HCT116 (cell line): ENCODE measurements at regions not wholly inside any gene's neighbourhood (a gene's known extent, or its start where the extent isn't known, plus 50 kb on each side); places are given as distances from the start of the nearest gene placed in this dataset.

Experiments used
- ATAC-seq: fragments of 200-7000 bp; cut with Tn5 transposase; 2 replicates; pipeline ENCODE4 v1.9.1; 2020; ENCODE audit warnings: mild to moderate bottlenecking, moderate library complexity
- BruUV-seq: library from RNA; stranded (reverse); fragments of 400-500 nt; replicated peaks from 2 replicates; lab custom pipeline; 2021; lab: Mats Ljungman, UMichigan
- CTCF ChIA-PET: fragments of 300-600 bp; sonication (Branson Sonifier 250); formaldehyde crosslinking; loops from one replicate; lab custom pipeline; 2021; ENCODE audit warnings: antibody characterized with exemption; lab: Charles Lee
- POLR2A ChIA-PET: fragments of 300-600, 350-600 bp; sonication (Branson Sonifier 250); formaldehyde crosslinking; loops from one replicate; lab custom pipeline; 2021; ENCODE audit warnings: antibody characterized with exemption; lab: Charles Lee
- RAD21 ChIA-PET, 2 experiments: fragments of 300-600 bp; sonication (Branson Sonifier 250); formaldehyde crosslinking; loops; one replicate each; lab custom pipeline; 2023; ENCODE audit warnings: low total read pairs in 2 of 2; ENCODE audit not compliant: uncharacterized antibody in 2 of 2, unreplicated experiment in 2 of 2, low non-redundant PET in 1 of 2; lab: Charles Lee
- DNase-seq: peaks from one replicate; pipeline ENCODE4 v3.0.0-alpha.2; 2010; ENCODE audit warnings: low read depth, low spot score
- H2AFZ ChIP-seq: fragments of 200-600 bp; shearing (Covaris generic), sonication (generic); 2 replicates; pipeline ENCODE4 v1.6.1; 2017; ENCODE audit warnings: low read depth, mixed run types, mixed read lengths, antibody characterized with exemption, low read length; ENCODE audit not compliant: poor library complexity, severe bottlenecking
- H3K27ac ChIP-seq: 2 replicates; pipeline ENCODE4 v1.5.1; 2012; ENCODE audit warnings: low read depth, low read length
- H3K27me3 ChIP-seq: fragments of 200-600 bp; sonication (generic); 2 replicates; pipeline ENCODE4 v1.6.1; 2016; ENCODE audit warnings: mixed run types, low read length, mixed read lengths; ENCODE audit not compliant: insufficient read depth
- H3K36me3 ChIP-seq, 2 experiments: fragments of 200-500 bp in 1 of 2; fragments of 200-600 bp in 1 of 2; sonication (Bioruptor generic) in 1 of 2; sonication (generic) in 1 of 2; 2 replicates each; pipeline versions ENCODE4 v1.5.1 to v1.6.1; 2014 to 2016; ENCODE audit warnings: low read length in 2 of 2, inconsistent platforms in 1 of 2, mixed read lengths in 1 of 2, mixed run types in 1 of 2; ENCODE audit not compliant: insufficient read depth in 2 of 2, control insufficient read depth in 1 of 2
- H3K4me1 ChIP-seq, 2 experiments: fragments of 200-600 bp in 1 of 2; sonication (generic) in 1 of 2; 2 replicates each; pipeline versions ENCODE4 v1.5.1 to v1.6.1; 2012 to 2017; ENCODE audit warnings: low read length in 2 of 2, inconsistent platforms in 1 of 2, mild to moderate bottlenecking in 1 of 2, mixed read lengths in 1 of 2, mixed run types in 1 of 2, moderate library complexity in 1 of 2; ENCODE audit not compliant: insufficient read depth in 2 of 2, control insufficient read depth in 1 of 2
- H3K4me2 ChIP-seq: fragments of 200-600 bp; sonication (generic); 2 replicates; pipeline ENCODE4 v1.6.1; 2017; ENCODE audit warnings: mixed run types, low read length, mixed read lengths
- H3K4me3 ChIP-seq, 2 experiments: fragments of 200-600 bp in 1 of 2; sonication (generic) in 1 of 2; replicated peaks in 1 of 2; 2 replicates each; pipeline ENCODE4 v1.5.1; 2011 to 2016; ENCODE audit warnings: low read length in 2 of 2, control low read depth in 1 of 2, low read depth in 1 of 2, mild to moderate bottlenecking in 1 of 2, mixed read lengths in 1 of 2, mixed run types in 1 of 2
- H3K79me2 ChIP-seq: fragments of 200-600 bp; sonication (generic); 2 replicates; pipeline ENCODE4 v1.6.1; 2017; ENCODE audit warnings: mild to moderate bottlenecking, mixed run types, low read length, moderate library complexity, mixed read lengths; ENCODE audit not compliant: insufficient read depth
- H3K9ac ChIP-seq: fragments of 200-600 bp; sonication (generic); 2 replicates; pipeline ENCODE4 v1.6.1; 2016; ENCODE audit warnings: low read length, mixed read lengths
- H3K9me2 ChIP-seq: fragments of 200-600 bp; sonication (generic), shearing (Covaris generic); 2 replicates; pipeline ENCODE4 v1.6.1; 2017; ENCODE audit warnings: mixed run types, mild to moderate bottlenecking, moderate library complexity; ENCODE audit not compliant: insufficient read depth
- H3K9me3 ChIP-seq, 2 experiments: fragments of 200-500 bp in 1 of 2; fragments of 200-600 bp in 1 of 2; sonication (Bioruptor generic) in 1 of 2; sonication (generic) in 1 of 2; 2 replicates each; pipeline ENCODE4 v1.6.1; 2014 to 2017; ENCODE audit warnings: low read length in 2 of 2, mixed read lengths in 2 of 2, inconsistent platforms in 1 of 2, low read depth in 1 of 2, mild to moderate bottlenecking in 1 of 2, mixed run types in 1 of 2, moderate library complexity in 1 of 2; ENCODE audit not compliant: control insufficient read depth in 1 of 2, insufficient read depth in 1 of 2
- H4K20me1 ChIP-seq: fragments of 200-600 bp; sonication (generic), shearing (Covaris generic); 2 replicates; pipeline ENCODE4 v1.6.1; 2017; ENCODE audit warnings: mixed run types, mild to moderate bottlenecking, moderate library complexity; ENCODE audit not compliant: insufficient read depth
- CBX3 ChIP-seq: IDR thresholded peaks from 2 replicates; pipeline ENCODE4 v1.6.1; 2012; ENCODE audit warnings: low read depth
- EGR1 ChIP-seq: IDR thresholded peaks from 2 replicates; pipeline ENCODE4 v1.6.1; 2012; ENCODE audit warnings: low read depth
- ELF1 ChIP-seq: IDR thresholded peaks from 2 replicates; pipeline ENCODE4 v1.6.1; 2012; ENCODE audit warnings: low read depth, borderline replicate concordance
- EZH2 ChIP-seq: fragments of 200-600 bp; sonication (generic); IDR thresholded peaks from 2 replicates; pipeline ENCODE4 v1.6.1; 2017; ENCODE audit warnings: antibody characterized with exemption, mixed run types
- FOSL1 ChIP-seq: IDR thresholded peaks from 2 replicates; pipeline ENCODE4 v1.6.1; 2012; ENCODE audit warnings: low read depth
- POLR2A ChIP-seq: IDR thresholded peaks from 2 replicates; pipeline ENCODE4 v1.7.0; 2011; ENCODE audit warnings: borderline replicate concordance; ENCODE audit not compliant: insufficient read depth, insufficient read length; ENCODE audit errors: extremely low read depth
- RAD21 ChIP-seq: IDR thresholded peaks from 2 replicates; pipeline ENCODE4 v1.6.1; 2012; ENCODE audit warnings: low read depth, mild to moderate bottlenecking
- SRF ChIP-seq: IDR thresholded peaks from 2 replicates; pipeline ENCODE4 v1.6.1; 2012; ENCODE audit warnings: low read depth
- intact Hi-C: fragments of 100-400 bp; cut with micrococcal nuclease; formaldehyde crosslinking; loops from 2 replicates; pipeline ENCODE4 v1.10.0; 2022

DNA sequence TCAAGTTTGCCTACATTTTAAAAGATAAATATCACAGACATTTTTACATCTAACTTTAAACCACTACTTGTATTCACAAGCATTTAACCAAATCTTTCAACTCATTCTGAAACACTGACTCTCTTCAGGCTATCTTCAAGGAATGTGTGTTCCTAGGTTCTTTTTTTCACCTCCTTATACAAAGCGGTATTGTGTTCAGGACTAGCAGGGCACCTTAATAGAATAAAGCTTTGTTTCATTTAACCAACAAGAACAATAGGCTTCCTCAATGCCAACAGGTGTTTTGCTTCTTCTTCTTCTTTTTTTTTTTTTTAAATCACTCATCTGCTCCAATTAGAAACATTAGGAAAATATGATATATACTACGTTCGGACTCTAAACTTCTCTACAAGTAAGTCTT lies 212.9 kb upstream of the SEMA3E start:
- no TSS peak for BruUV-seq
- RAD21 ChIA-PET = no interaction called here
- no peaks in the 10 kb centered on the region for H3K9me2 ChIP-seq

DNA sequence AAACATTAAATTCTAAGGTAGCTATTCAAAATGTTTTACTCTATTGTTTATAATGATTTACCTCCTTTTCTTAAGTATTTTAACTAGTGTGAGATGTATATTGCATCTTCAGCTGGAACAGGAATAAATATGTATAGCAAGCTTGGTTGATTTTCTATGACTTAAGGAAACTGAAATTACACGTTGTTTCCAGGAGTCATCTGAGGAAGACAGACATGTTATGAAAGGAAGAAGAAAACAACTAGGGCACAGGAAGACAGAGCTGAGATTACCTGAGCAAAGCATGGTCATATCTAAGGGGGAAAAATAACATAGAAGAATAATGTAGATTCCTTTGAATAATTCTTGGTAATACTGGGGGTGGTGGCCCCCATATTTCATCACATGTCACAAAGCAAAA lies 210.9 kb upstream of the SEMA3E start:
- Histone ChIP-seq H3K36me3 (no peaks in the 10 kb centered on the region), H3K79me2 (no peaks in the 10 kb centered on the region), H3K27ac (no peak overlapping the region), H3K4me3 (no peak overlapping the region), H3K9ac (no peak overlapping the region), H3K27me3 (no peaks in the 10 kb centered on the region), H3K9me2 (no peaks in the 10 kb centered on the region), H2AFZ (no peak overlapping the region), H4K20me1 (no peaks in the 10 kb centered on the region), H3K9me3 (no peaks in the 10 kb centered on the region), H3K4me1 (no peaks in the 10 kb centered on the region), H3K4me2 (no peak overlapping the region)
- TF ChIP-seq RAD21 (no peak), EGR1 (no peak), POLR2A (no peak), FOSL1 (no peak), SRF (no peak), EZH2 (no peak)
- intact Hi-C loops = no loop called here
- ATAC-seq (no peak), DNase-seq (no peak)
- ChIA-PET POLR2A (no interaction called here), RAD21 (no interaction called here), CTCF (no interaction called here)
- BruUV-seq = no TSS peak

More for the DNA sequence above, 212.9 kb upstream of the SEMA3E start:
- Histone ChIP-seq H3K4me2 (no peak overlapping the region), H3K36me3 (no peaks in the 10 kb centered on the region), H2AFZ (no peak overlapping the region), H3K27ac (no peak overlapping the region), H3K79me2 (no peaks in the 10 kb centered on the region), H3K9ac (no peak overlapping the region)
- POLR2A ChIA-PET = no interaction called here
- intact Hi-C loops = no loop called here
- TF ChIP-seq CBX3 (no peak), ELF1 (no peak)
- TF ChIP-seq, all 23 proteins: peak for 0
- DNase-seq (no peak), ATAC-seq (no peak)
- Histone ChIP-seq H3K9me3 (no peaks in the 10 kb centered on the region), H3K27me3 (no peaks in the 10 kb centered on the region), H4K20me1 (no peaks in the 10 kb centered on the region), H3K4me1 (no peaks in the 10 kb centered on the region), H3K4me3 (no peak overlapping the region)
- CTCF ChIA-PET = no interaction called here
